22Rv1 (cell line): ENCODE measurements at regions not wholly inside any gene's neighbourhood (a gene's known extent, or its start where the extent isn't known, plus 50 kb on each side); places are given as distances from the start of the nearest gene placed in this dataset.

ENCODE experiments used
- CTCF ChIP-seq: fragments of 450-650 bp; IDR thresholded peaks from 2 replicates; pipeline ENCODE4 v1.5.1; 2017; ENCODE audit warnings: mild to moderate bottlenecking
- ZFX ChIP-seq: fragments of 450-650 bp; IDR thresholded peaks from 2 replicates; pipeline ENCODE4 v1.6.1; 2017; ENCODE audit warnings: antibody characterized with exemption, borderline replicate concordance

GRCh38 chr1:29392486-29393450 lies 156.4 kb downstream of the PTPRU start:
- no peak for TF ChIP-seq CTCF
- TF ChIP-seq ZFX: no peak
